HFFc6 (cell line): ENCODE measurements at regions not wholly inside any gene's neighbourhood (a gene's known extent, or its start where the extent isn't known, plus 50 kb on each side); places are given as distances from the start of the nearest gene placed in this dataset.
A peak's percentile ranks its signal among the peaks of the same experiment; 100 is the strongest.

Source experiments
- DNase-seq: peaks from one replicate; pipeline ENCODE4 v3.0.0-alpha.2; 2018
- H3K27ac Mint-ChIP-seq: 2 replicates; pipeline ENCODE4 v1.8.0; 2020; ENCODE audit warnings: mild to moderate bottlenecking, mixed read lengths
- H3K27me3 Mint-ChIP-seq: 2 replicates; pipeline ENCODE4 v1.8.0; 2021; ENCODE audit warnings: mild to moderate bottlenecking, moderate library complexity, mixed read lengths; ENCODE audit not compliant: insufficient read depth
- H3K36me3 Mint-ChIP-seq: 2 replicates; pipeline ENCODE4 v1.8.0; 2021; ENCODE audit warnings: low read depth, mixed read lengths
- H3K4me1 Mint-ChIP-seq: 2 replicates; pipeline ENCODE4 v1.8.0; 2020; ENCODE audit warnings: low read depth, mixed read lengths
- H3K4me3 Mint-ChIP-seq: 2 replicates; pipeline ENCODE4 v1.8.0; 2020; ENCODE audit warnings: mild to moderate bottlenecking, moderate library complexity, mixed read lengths
- H3K9me3 Mint-ChIP-seq: 2 replicates; pipeline ENCODE4 v1.8.0; 2020; ENCODE audit warnings: mild to moderate bottlenecking, mixed read lengths
- TF ChIP-seq, protein P1 (sequence below): fragments of 200-600 bp; sonication (generic); IDR thresholded peaks from 2 replicates; pipeline ENCODE4 v1.5.0; 2021; ENCODE audit warnings: antibody characterized with exemption, mild to moderate bottlenecking

DNA sequence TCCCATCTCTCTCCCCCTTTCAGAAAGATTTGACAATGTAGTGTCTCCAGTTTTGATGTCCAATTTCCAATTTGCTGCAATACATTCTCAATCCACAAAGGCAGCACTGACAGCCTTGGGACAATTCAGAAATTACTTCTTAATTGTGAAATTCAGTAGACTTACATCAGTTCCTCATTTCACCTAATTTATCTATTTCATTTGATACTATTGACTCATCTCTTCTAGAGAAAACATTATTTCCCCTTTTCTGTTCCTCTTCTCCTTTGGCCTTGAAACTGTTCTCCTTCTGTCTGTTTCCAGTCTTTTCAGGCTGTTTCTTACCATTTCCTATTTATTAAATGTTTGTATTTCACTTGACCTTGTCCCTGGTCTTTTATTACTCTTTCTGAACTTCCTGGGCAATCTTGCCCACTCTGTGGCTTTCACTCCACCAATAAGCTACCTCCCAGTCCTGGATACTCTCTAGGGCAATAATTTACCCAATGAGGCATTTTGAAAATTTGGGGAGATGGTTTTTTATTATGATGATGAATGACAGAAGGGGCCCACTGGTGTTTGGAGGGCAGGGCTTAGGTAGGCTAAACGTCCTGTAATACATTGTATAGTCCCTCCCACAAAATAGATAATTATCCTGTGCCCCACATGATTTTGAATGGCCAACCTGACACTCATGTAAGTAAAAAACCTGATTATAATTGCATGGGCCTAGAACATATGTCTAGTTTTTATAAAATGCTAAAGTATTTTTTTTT, 498.0 kb upstream of the BOD1L1 start:
- no peaks in the 10 kb centered on the region for H3K9me3 Mint-ChIP-seq

DNA sequence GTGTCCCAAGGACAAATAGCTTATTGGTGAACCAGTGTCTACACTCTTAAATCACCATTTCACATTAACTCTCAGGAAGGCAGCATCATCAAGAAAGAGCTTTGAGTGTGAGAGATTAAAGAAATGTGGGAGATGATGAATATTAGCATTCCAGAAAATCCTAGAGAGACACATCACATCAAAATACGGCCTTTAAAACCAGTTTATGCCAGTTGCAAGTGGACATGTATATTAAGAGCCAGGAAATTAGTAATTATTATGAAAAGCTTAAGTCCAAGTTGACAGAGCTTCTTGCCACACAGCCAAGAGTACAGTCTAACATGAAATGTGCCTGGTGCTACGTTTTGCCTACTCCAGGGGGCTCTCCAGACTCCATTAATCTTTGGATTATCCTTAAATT, 503.0 kb upstream of the BOD1L1 start:
- Mint-ChIP-seq H3K9me3 (no peaks in the 10 kb centered on the region), H3K4me3 (no peak overlapping the region), H3K27me3 (no peaks in the 10 kb centered on the region), H3K36me3 (peaks cover 64% of the 10 kb centered on the region), H3K4me1 (peaks cover 34% of the 10 kb centered on the region), H3K27ac (peak overlapping the region; percentile 86)
- peak; percentile 63 for DNase-seq
- TF ChIP-seq, protein P1, sequence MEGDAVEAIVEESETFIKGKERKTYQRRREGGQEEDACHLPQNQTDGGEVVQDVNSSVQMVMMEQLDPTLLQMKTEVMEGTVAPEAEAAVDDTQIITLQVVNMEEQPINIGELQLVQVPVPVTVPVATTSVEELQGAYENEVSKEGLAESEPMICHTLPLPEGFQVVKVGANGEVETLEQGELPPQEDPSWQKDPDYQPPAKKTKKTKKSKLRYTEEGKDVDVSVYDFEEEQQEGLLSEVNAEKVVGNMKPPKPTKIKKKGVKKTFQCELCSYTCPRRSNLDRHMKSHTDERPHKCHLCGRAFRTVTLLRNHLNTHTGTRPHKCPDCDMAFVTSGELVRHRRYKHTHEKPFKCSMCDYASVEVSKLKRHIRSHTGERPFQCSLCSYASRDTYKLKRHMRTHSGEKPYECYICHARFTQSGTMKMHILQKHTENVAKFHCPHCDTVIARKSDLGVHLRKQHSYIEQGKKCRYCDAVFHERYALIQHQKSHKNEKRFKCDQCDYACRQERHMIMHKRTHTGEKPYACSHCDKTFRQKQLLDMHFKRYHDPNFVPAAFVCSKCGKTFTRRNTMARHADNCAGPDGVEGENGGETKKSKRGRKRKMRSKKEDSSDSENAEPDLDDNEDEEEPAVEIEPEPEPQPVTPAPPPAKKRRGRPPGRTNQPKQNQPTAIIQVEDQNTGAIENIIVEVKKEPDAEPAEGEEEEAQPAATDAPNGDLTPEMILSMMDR = peak; percentile 48

More for the DNA sequence above, 498.0 kb upstream of the BOD1L1 start:
- TF ChIP-seq, protein P1 = no peak
- Mint-ChIP-seq H3K27ac (no peak overlapping the region), H3K4me1 (peaks cover 54% of the 10 kb centered on the region), H3K36me3 (peaks cover 56% of the 10 kb centered on the region), H3K27me3 (no peaks in the 10 kb centered on the region), H3K4me3 (no peak overlapping the region)
- no peak for DNase-seq

DNA sequence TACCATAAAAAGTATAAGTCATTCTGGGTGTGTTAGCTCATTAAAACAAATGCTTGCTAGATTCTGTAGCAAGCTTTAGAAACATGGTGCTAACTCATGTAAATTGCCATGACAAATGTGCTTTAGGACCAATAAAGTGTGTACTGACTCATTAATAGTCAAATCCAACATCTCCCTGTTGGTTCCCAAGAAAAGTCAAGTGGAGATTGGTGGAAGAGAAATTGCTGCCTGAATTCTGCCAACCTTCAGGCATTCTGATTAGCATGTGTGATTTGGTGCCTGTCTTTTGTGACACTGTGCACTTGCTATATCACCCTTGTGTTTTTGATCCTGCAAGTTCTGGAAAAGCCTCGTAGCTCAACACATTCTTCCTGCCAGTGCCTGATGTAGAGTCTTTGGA, 503.8 kb upstream of the BOD1L1 start:
- H3K36me3 Mint-ChIP-seq = peaks cover 71% of the 10 kb centered on the region
- H3K9me3 Mint-ChIP-seq = no peaks in the 10 kb centered on the region
- H3K27ac Mint-ChIP-seq = peak overlapping the region; percentile 86; the same call in 1 of the 2 replicates
- TF ChIP-seq, protein P1 = no peak
- peaks cover 32% of the 10 kb centered on the region for H3K4me1 Mint-ChIP-seq
- DNase-seq = no peak
- no peaks in the 10 kb centered on the region for H3K27me3 Mint-ChIP-seq
- no peak overlapping the region for H3K4me3 Mint-ChIP-seq

DNA sequence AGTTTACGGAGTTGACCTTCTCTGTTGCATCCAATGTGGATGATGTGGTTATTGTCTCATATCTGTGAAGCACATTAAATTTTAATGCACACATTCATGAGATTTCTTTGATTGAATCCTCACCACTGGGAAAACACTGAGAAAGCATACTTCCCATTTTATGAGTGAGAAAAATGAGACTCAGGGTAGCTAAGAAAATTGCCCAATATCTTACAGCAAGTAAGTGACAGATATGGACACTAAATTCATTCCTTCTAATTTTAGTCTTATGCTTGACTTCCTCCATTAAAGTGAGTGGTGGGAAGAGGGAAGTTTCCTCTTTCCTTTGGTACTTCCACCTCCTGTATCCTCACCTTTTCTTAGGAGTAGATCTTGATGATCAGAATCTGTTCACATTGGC, 504.8 kb upstream of the BOD1L1 start:
- Mint-ChIP-seq H3K27me3 (no peaks in the 10 kb centered on the region), H3K27ac (no peak overlapping the region), H3K9me3 (no peaks in the 10 kb centered on the region), H3K4me3 (no peak overlapping the region), H3K36me3 (peaks cover 63% of the 10 kb centered on the region), H3K4me1 (peaks cover 33% of the 10 kb centered on the region)
- DNase-seq = no peak
- TF ChIP-seq, protein P1 = no peak

DNA sequence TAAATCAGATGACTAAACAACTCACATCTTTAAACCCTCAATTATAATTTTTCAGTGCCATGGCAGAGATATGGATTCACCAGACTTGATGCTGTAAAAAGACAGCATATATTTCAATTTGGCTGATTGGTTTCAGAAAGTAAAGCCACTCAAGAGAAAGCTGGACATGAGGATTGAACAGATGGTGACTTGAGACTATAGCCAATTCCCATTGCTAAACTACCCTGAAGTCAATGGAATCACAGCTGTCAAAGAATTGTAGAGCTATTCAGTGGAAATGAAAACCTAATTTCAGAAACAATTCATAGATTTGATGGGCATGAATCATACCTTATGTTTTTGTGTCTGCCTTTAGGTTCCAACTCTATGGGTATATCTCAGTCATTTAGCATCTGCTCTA, 510.6 kb upstream of the BOD1L1 start:
- H3K27ac Mint-ChIP-seq = no peak overlapping the region
- no peaks in the 10 kb centered on the region for H3K27me3 Mint-ChIP-seq

More for the DNA sequence above, 510.6 kb upstream of the BOD1L1 start:
- H3K36me3 Mint-ChIP-seq = peaks cover 43% of the 10 kb centered on the region
- peaks cover 6% of the 10 kb centered on the region for H3K4me1 Mint-ChIP-seq
- no peaks in the 10 kb centered on the region for H3K9me3 Mint-ChIP-seq
- TF ChIP-seq, protein P1 = no peak
- DNase-seq = no peak
- H3K4me3 Mint-ChIP-seq = no peak overlapping the region
